ENCODE measurements at regions not wholly inside any gene's neighbourhood (a gene's known extent, or its start where the extent isn't known, plus 50 kb on each side); places are given as distances from the start of the nearest gene placed in this dataset.

GRCh38 chr6:165847407-165848085 lies 184.5 kb upstream of the PDE10A start:
- no peak overlapping the region for H2AFZ ChIP-seq (ENCODE audit: low read depth, low read length)
- H3K9ac ChIP-seq (ENCODE audit: low read depth, low read length) = no peak overlapping the region
- no peaks in the 10 kb centered on the region for H3K9me3 ChIP-seq (ENCODE audit: insufficient read depth, low read length, severe bottlenecking)
- no peak overlapping the region for H3K27ac ChIP-seq (ENCODE audit: low read length)
- H3K27me3 ChIP-seq (ENCODE audit: insufficient read depth, low read length, poor library complexity) = peaks cover 8% of the 10 kb centered on the region
- no peaks in the 10 kb centered on the region for H3K79me2 ChIP-seq (ENCODE audit: insufficient read depth, low read length)
- ATAC-seq (ENCODE audit: insufficient read depth, low read depth) (no peak), DNase-seq (no peak)
- H3K4me1 ChIP-seq (ENCODE audit: insufficient read depth, low read length) = peaks cover 10% of the 10 kb centered on the region
- H3K4me3 ChIP-seq (ENCODE audit: low read depth in 1 of 2, low read length in 2 of 2) = no peak overlapping the region
- no peak overlapping the region for H3K4me2 ChIP-seq (ENCODE audit: insufficient read depth, low read length)
- H4K20me1 ChIP-seq (ENCODE audit: insufficient read depth, low read length) = no peaks in the 10 kb centered on the region
- no peaks in the 10 kb centered on the region for H3K36me3 ChIP-seq (ENCODE audit: insufficient read depth, low read length)
- TF ChIP-seq CTCF (IDR thresholded peaks at IDR 0.05; ENCODE audit: borderline replicate concordance, extremely low read depth, low read length, poor library complexity, severe bottlenecking) (no peak), EZH2 (IDR thresholded peaks at IDR 0.05; ENCODE audit: borderline replicate concordance, low read depth, low read length, severe bottlenecking) (no peak)

GRCh38 chr6:165846123-165846966 lies 183.3 kb upstream of the PDE10A start:
- Histone ChIP-seq H3K4me1 (ENCODE audit: insufficient read depth, low read length) (peaks cover 10% of the 10 kb centered on the region), H3K9ac (ENCODE audit: low read depth, low read length) (no peak overlapping the region), H2AFZ (ENCODE audit: low read depth, low read length) (no peak overlapping the region), H3K9me3 (ENCODE audit: insufficient read depth, low read length, severe bottlenecking) (no peaks in the 10 kb centered on the region), H3K27me3 (ENCODE audit: insufficient read depth, low read length, poor library complexity) (peaks cover 8% of the 10 kb centered on the region), H3K27ac (ENCODE audit: low read length) (no peak overlapping the region), H3K4me3 (ENCODE audit: low read depth in 1 of 2, low read length in 2 of 2) (no peak overlapping the region), H4K20me1 (ENCODE audit: insufficient read depth, low read length) (no peaks in the 10 kb centered on the region), H3K36me3 (ENCODE audit: insufficient read depth, low read length) (no peaks in the 10 kb centered on the region), H3K4me2 (ENCODE audit: insufficient read depth, low read length) (no peak overlapping the region), H3K79me2 (ENCODE audit: insufficient read depth, low read length) (no peaks in the 10 kb centered on the region)
- ATAC-seq (ENCODE audit: insufficient read depth, low read depth) (no peak), DNase-seq (no peak)
- no peak for TF ChIP-seq EZH2 (IDR thresholded peaks at IDR 0.05; ENCODE audit: borderline replicate concordance, low read depth, low read length, severe bottlenecking)
- TF ChIP-seq CTCF (IDR thresholded peaks at IDR 0.05; ENCODE audit: borderline replicate concordance, extremely low read depth, low read length, poor library complexity, severe bottlenecking) = no peak

- Histone ChIP-seq H4K20me1 (ENCODE audit: insufficient read depth, low read length) (no peaks in the 10 kb centered on the region), H2AFZ (ENCODE audit: low read depth, low read length) (no peak overlapping the region), H3K79me2 (ENCODE audit: insufficient read depth, low read length) (no peaks in the 10 kb centered on the region), H3K36me3 (ENCODE audit: insufficient read depth, low read length) (no peaks in the 10 kb centered on the region), H3K27ac (ENCODE audit: low read length) (no peak overlapping the region), H3K9ac (ENCODE audit: low read depth, low read length) (no peak overlapping the region), H3K4me1 (ENCODE audit: insufficient read depth, low read length) (peaks cover 10% of the 10 kb centered on the region), H3K4me2 (ENCODE audit: insufficient read depth, low read length) (no peak overlapping the region), H3K27me3 (ENCODE audit: insufficient read depth, low read length, poor library complexity) (peaks cover 8% of the 10 kb centered on the region), H3K9me3 (ENCODE audit: insufficient read depth, low read length, severe bottlenecking) (no peaks in the 10 kb centered on the region), H3K4me3 (ENCODE audit: low read depth in 1 of 2, low read length in 2 of 2) (no peak overlapping the region)
- ATAC-seq (ENCODE audit: insufficient read depth, low read depth) (no peak), DNase-seq (no peak)
- TF ChIP-seq EZH2 (IDR thresholded peaks at IDR 0.05; ENCODE audit: borderline replicate concordance, low read depth, low read length, severe bottlenecking) = no peak
These were observed 182.5 kb upstream of the PDE10A start for GRCh38 chr6:165845493-165845892.

- H4K20me1 ChIP-seq (ENCODE audit: insufficient read depth, low read length) = no peaks in the 10 kb centered on the region
- H3K4me3 ChIP-seq (ENCODE audit: low read depth in 1 of 2, low read length in 2 of 2) = no peak overlapping the region
- H3K27ac ChIP-seq (ENCODE audit: low read length) = no peak overlapping the region
- no peak for TF ChIP-seq CTCF (IDR thresholded peaks at IDR 0.05; ENCODE audit: borderline replicate concordance, extremely low read depth, low read length, poor library complexity, severe bottlenecking)
- no peak for TF ChIP-seq EZH2 (IDR thresholded peaks at IDR 0.05; ENCODE audit: borderline replicate concordance, low read depth, low read length, severe bottlenecking)
- H3K4me1 ChIP-seq (ENCODE audit: insufficient read depth, low read length) = peaks cover 5% of the 10 kb centered on the region
- no peaks in the 10 kb centered on the region for H3K79me2 ChIP-seq (ENCODE audit: insufficient read depth, low read length)
- no peak overlapping the region for H3K4me2 ChIP-seq (ENCODE audit: insufficient read depth, low read length)
- no peaks in the 10 kb centered on the region for H3K36me3 ChIP-seq (ENCODE audit: insufficient read depth, low read length)
- no peak overlapping the region for H3K9ac ChIP-seq (ENCODE audit: low read depth, low read length)
- H2AFZ ChIP-seq (ENCODE audit: low read depth, low read length) = no peak overlapping the region
- DNase-seq = no peak
- no peak for ATAC-seq (ENCODE audit: insufficient read depth, low read depth)
- H3K27me3 ChIP-seq (ENCODE audit: insufficient read depth, low read length, poor library complexity) = peaks cover 8% of the 10 kb centered on the region
- H3K9me3 ChIP-seq (ENCODE audit: insufficient read depth, low read length, severe bottlenecking) = no peaks in the 10 kb centered on the region
These were observed 181.8 kb upstream of the PDE10A start for GRCh38 chr6:165844801-165845364.

Data from DND-41 (cell line).